Vagina (tissue), 2 donors: ENCODE measurements at regions not wholly inside any gene's neighbourhood (a gene's known extent, or its start where the extent isn't known, plus 50 kb on each side); places are given as distances from the start of the nearest gene placed in this dataset.

Experiments
- DNase-seq, 2 donors: peaks; one replicate each; pipeline ENCODE4 v3.0.0-alpha.2; 2017; ENCODE audit errors: extremely low spot score in 2 of 2
- H3K27ac ChIP-seq: fragments of 200-600 bp; sonication (generic); one replicate; pipeline ENCODE4 v1.5.1; 2019
- H3K27me3 ChIP-seq: fragments of 200-600 bp; sonication (generic); one replicate; pipeline ENCODE4 v1.5.1; 2019
- H3K36me3 ChIP-seq, 2 donors: fragments of 200-600 bp; sonication (generic); one replicate each; pipeline ENCODE4 v1.5.1; 2017 to 2019
- H3K4me1 ChIP-seq: fragments of 200-600 bp; sonication (generic); one replicate; pipeline ENCODE4 v1.5.1; 2019
- H3K4me3 ChIP-seq, 2 donors: fragments of 200-600 bp; sonication (generic); 1 replicate in 1 of 2; 2 replicates in 1 of 2; pipeline ENCODE4 v1.5.1; 2016 to 2019
- H3K9me3 ChIP-seq: fragments of 200-600 bp; sonication (generic); one replicate; pipeline ENCODE4 v1.5.1; 2019
- POLR2A ChIP-seq, 2 donors: fragments of 450-650 bp; IDR thresholded peaks; one replicate each; pipeline ENCODE4 v1.6.1; 2017; ENCODE audit warnings: antibody characterized with exemption in 2 of 2, mild to moderate bottlenecking in 2 of 2, moderate library complexity in 2 of 2
- POLR2AphosphoS5 ChIP-seq, 2 donors: sonication (generic); formaldehyde crosslinking; IDR thresholded peaks; one replicate each; pipeline ENCODE4 v1.9.0; 2017; ENCODE audit warnings: antibody characterized with exemption in 2 of 2, mild to moderate bottlenecking in 2 of 2, low read depth in 1 of 2; ENCODE audit not compliant: insufficient read depth in 1 of 2
- intact Hi-C: fragments of 100-400 bp; cut with DNase I; formaldehyde crosslinking; loops from one replicate; pipeline ENCODE4 v1.15.1; 2023
- TF ChIP-seq, protein P1 (sequence below), 3 experiments: fragments of 450-650 bp in 2 of 3; fragments of 200-600 bp in 1 of 3; sonication (generic) in 1 of 3; IDR thresholded peaks; one replicate each; pipeline ENCODE4 v1.5.1; 2017 to 2019; ENCODE audit warnings: antibody characterized with exemption in 3 of 3, mild to moderate bottlenecking in 2 of 3, moderate library complexity in 2 of 3

DNA sequence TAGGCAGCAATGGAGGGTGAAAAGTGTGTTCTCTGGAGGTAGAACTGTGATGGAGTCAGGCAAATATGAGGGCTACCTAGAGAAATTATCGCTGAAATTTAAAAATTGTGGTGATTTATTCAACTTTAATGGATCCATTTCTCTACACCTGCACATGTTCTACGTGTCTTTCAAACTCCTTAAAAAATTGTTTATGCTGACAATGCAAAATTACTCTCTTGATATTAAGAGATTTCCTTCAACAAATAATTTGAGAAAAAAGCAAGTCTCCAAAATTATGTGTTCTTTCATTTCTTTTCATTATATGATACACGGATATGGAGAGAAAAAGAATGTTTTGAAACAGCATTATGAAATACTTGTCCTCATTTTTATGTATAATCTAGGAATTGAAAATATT is 1151.4 kb upstream of the PABPC4L start:
- Histone ChIP-seq H3K9me3 (no peaks in the 10 kb centered on the region), H3K36me3 (no peaks in the 10 kb centered on the region), H3K27me3 (no peaks in the 10 kb centered on the region), H3K4me3 (no peak overlapping the region), H3K27ac (no peak overlapping the region), H3K4me1 (no peaks in the 10 kb centered on the region)
- DNase-seq, result no peak
- intact Hi-C loops, result no loop called here
- TF ChIP-seq POLR2A (IDR thresholded peaks at IDR 0.05) (no peak), POLR2AphosphoS5 (IDR thresholded peaks at IDR 0.05; ENCODE audit: insufficient read depth in 1 of 2, low read depth in 1 of 2) (no peak)
- TF ChIP-seq, protein P1, sequence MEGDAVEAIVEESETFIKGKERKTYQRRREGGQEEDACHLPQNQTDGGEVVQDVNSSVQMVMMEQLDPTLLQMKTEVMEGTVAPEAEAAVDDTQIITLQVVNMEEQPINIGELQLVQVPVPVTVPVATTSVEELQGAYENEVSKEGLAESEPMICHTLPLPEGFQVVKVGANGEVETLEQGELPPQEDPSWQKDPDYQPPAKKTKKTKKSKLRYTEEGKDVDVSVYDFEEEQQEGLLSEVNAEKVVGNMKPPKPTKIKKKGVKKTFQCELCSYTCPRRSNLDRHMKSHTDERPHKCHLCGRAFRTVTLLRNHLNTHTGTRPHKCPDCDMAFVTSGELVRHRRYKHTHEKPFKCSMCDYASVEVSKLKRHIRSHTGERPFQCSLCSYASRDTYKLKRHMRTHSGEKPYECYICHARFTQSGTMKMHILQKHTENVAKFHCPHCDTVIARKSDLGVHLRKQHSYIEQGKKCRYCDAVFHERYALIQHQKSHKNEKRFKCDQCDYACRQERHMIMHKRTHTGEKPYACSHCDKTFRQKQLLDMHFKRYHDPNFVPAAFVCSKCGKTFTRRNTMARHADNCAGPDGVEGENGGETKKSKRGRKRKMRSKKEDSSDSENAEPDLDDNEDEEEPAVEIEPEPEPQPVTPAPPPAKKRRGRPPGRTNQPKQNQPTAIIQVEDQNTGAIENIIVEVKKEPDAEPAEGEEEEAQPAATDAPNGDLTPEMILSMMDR (IDR thresholded peaks at IDR 0.05), result no peak

DNA sequence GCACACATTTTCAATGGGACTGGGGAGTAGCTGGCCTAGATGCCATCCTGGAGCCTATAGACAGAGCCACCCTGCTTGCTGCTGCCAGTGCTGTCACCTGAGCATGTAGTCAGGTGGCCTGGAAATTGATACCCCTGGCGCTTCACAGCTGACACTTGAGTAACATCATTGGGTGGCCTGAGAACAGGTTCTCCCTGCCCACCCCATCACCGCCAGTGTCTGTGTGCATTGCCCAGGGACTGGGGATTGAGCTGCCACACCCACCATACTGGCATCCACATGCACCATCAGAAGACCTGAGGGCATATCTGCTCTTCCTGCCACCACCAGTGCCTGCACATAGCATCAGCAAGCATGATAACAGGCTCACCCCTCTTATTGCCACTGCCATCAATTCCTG is 1142.9 kb upstream of the PABPC4L start:
- intact Hi-C loops, result no loop called here
- no peaks in the 10 kb centered on the region for H3K27me3 ChIP-seq
- H3K36me3 ChIP-seq, result no peaks in the 10 kb centered on the region
- H3K4me1 ChIP-seq, result no peaks in the 10 kb centered on the region
- H3K9me3 ChIP-seq, result no peaks in the 10 kb centered on the region
- TF ChIP-seq, protein P1 (IDR thresholded peaks at IDR 0.05), result no peak
- TF ChIP-seq POLR2A (IDR thresholded peaks at IDR 0.05), result no peak
- no peak for TF ChIP-seq POLR2AphosphoS5 (IDR thresholded peaks at IDR 0.05; ENCODE audit: insufficient read depth in 1 of 2, low read depth in 1 of 2)
- no peak overlapping the region for H3K4me3 ChIP-seq
- DNase-seq, result no peak
- no peak overlapping the region for H3K27ac ChIP-seq

DNA sequence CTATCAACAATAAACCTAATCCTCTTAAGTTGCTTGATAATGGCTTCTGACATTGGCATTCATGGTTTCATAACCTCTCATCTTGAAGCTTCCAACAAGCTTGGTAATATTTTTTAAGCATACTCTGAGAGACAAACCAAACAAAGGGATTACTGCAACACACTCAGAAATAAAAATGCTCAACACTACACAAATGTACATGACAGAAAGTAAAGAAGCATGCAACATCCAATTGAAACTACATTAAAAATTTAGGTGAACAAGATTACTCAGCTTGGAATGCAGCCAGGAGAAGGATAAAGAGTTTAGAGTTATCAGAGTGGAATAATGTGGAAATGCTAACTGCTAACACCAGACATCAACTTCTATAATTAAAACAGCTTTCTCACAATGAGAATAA is 1136.6 kb upstream of the PABPC4L start:
- no peaks in the 10 kb centered on the region for H3K36me3 ChIP-seq
- TF ChIP-seq POLR2A (IDR thresholded peaks at IDR 0.05), result no peak
- TF ChIP-seq, protein P1 (IDR thresholded peaks at IDR 0.05), result no peak
- TF ChIP-seq POLR2AphosphoS5 (IDR thresholded peaks at IDR 0.05; ENCODE audit: insufficient read depth in 1 of 2, low read depth in 1 of 2), result no peak
- intact Hi-C loops, result no loop called here
- no peaks in the 10 kb centered on the region for H3K4me1 ChIP-seq
- no peaks in the 10 kb centered on the region for H3K9me3 ChIP-seq
- H3K27ac ChIP-seq, result no peak overlapping the region
- DNase-seq, result no peak
- no peak overlapping the region for H3K4me3 ChIP-seq
- H3K27me3 ChIP-seq, result no peaks in the 10 kb centered on the region

DNA sequence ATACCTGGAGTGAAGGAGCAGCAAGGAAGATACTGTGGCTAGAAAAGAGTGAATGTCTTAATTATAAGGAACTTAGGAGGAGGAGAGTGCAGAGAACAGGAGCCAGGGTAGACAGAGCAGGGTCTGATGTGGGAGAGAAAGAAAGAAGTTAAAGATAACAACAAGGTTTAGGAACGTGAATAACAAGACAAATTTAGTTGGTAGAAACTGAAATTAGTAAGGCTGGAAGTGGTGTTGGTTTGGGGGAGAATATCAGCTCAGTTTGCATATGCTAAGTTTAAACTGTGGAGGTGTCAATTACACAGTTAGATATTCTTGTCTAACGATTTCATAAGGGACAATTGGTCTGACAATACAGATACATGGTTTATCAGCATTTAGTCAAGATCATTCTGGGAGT is 1123.7 kb upstream of the PABPC4L start:
- no peaks in the 10 kb centered on the region for H3K9me3 ChIP-seq

DNA sequence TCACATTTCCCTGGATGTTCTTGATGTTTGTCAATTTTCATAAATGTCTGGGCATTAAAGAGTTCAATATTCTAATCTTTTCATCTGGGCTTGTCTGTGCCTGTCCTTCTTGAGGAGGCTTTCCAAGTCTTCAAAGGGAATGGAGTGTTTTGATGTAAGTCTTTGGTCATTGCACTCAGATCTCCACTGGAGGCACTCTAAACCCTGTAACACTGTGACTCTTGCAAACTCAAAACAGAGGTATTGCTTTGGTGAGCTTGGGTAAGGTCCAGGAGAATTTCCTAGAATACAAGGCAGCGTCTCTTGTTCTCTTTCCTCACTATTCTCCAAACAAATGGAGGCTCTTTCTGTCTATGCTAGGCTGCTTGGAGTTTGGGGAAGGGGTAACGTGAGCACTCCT is 1118.1 kb upstream of the PABPC4L start:
- Histone ChIP-seq H3K27me3 (no peaks in the 10 kb centered on the region), H3K27ac (no peak overlapping the region), H3K4me1 (no peaks in the 10 kb centered on the region), H3K4me3 (no peak overlapping the region), H3K36me3 (no peaks in the 10 kb centered on the region), H3K9me3 (no peaks in the 10 kb centered on the region)
- DNase-seq, result no peak
- TF ChIP-seq POLR2AphosphoS5 (IDR thresholded peaks at IDR 0.05; ENCODE audit: insufficient read depth in 1 of 2, low read depth in 1 of 2) (no peak), POLR2A (IDR thresholded peaks at IDR 0.05) (no peak)
- TF ChIP-seq, protein P1 (IDR thresholded peaks at IDR 0.05), result no peak
- intact Hi-C loops, result no loop called here

More for the DNA sequence above, 1123.7 kb upstream of the PABPC4L start:
- no peaks in the 10 kb centered on the region for H3K4me1 ChIP-seq
- H3K27me3 ChIP-seq, result no peaks in the 10 kb centered on the region
- H3K36me3 ChIP-seq, result no peaks in the 10 kb centered on the region
- TF ChIP-seq, protein P1 (IDR thresholded peaks at IDR 0.05), result no peak
- TF ChIP-seq POLR2AphosphoS5 (IDR thresholded peaks at IDR 0.05; ENCODE audit: insufficient read depth in 1 of 2, low read depth in 1 of 2) (no peak), POLR2A (IDR thresholded peaks at IDR 0.05) (no peak)
- H3K27ac ChIP-seq, result no peak overlapping the region
- no peak overlapping the region for H3K4me3 ChIP-seq
- intact Hi-C loops, result no loop called here
- no peak for DNase-seq
